IMR-90 (cell line): ENCODE measurements at regions not wholly inside any gene's neighbourhood (a gene's known extent, or its start where the extent isn't known, plus 50 kb on each side); places are given as distances from the start of the nearest gene placed in this dataset.

Experiments
- ATAC-seq: fragments of 200-7000 bp; cut with Tn5 transposase; 2 replicates; pipeline ENCODE4 v1.9.1; 2020; ENCODE audit warnings: low read depth, mild to moderate bottlenecking, moderate library complexity
- BruUV-seq: library from RNA; stranded (reverse); fragments of 400-500 nt; replicated peaks from 2 replicates; lab custom pipeline; 2021; lab: Mats Ljungman, UMichigan
- CTCF ChIA-PET: fragments of 300-600 bp; formaldehyde crosslinking; extraction: SDS; loops from one replicate; lab custom pipeline; 2021; ENCODE audit warnings: antibody characterized with exemption; lab: Yijun Ruan, JAX
- POLR2A ChIA-PET: fragments of 300-600 bp; sonication (Branson Sonifier 250); formaldehyde crosslinking; loops from one replicate; lab custom pipeline; 2022; ENCODE audit warnings: antibody characterized with exemption; ENCODE audit not compliant: unreplicated experiment; lab: Charles Lee
- DNase-seq: peaks from one replicate; pipeline ENCODE4 v3.0.0; 2013
- H2AFZ ChIP-seq: replicated peaks from 2 replicates; pipeline ENCODE3; 2013; ENCODE audit warnings: low read length, mild to moderate bottlenecking; ENCODE audit not compliant: poor library complexity
- H2AK5ac ChIP-seq: 2 replicates; pipeline ENCODE4 v1.6.1; 2013; ENCODE audit warnings: low read depth, low read length, inconsistent platforms
- H2AK9ac ChIP-seq: replicated peaks from 2 replicates; pipeline ENCODE3; 2013; ENCODE audit warnings: mild to moderate bottlenecking, low read depth, low read length, moderate library complexity; ENCODE audit not compliant: poor library complexity
- H2BK120ac ChIP-seq: 2 replicates; pipeline ENCODE4 v1.6.1; 2013; ENCODE audit warnings: low read depth, low read length, inconsistent platforms
- H2BK15ac ChIP-seq: 3 replicates; pipeline ENCODE4 v1.6.1; 2013; ENCODE audit warnings: low read depth, low read length, inconsistent platforms
- H2BK20ac ChIP-seq: 2 replicates; pipeline ENCODE4 v1.6.1; 2013; ENCODE audit warnings: low read depth, mild to moderate bottlenecking, inconsistent platforms, low read length, moderate library complexity
- H2BK5ac ChIP-seq: 2 replicates; pipeline ENCODE4 v1.6.1; 2013; ENCODE audit warnings: mild to moderate bottlenecking, low read depth, low read length, inconsistent platforms; ENCODE audit not compliant: poor library complexity, severe bottlenecking
- H3K14ac ChIP-seq: replicated peaks from 2 replicates; pipeline ENCODE4 v1.6.1; 2013; ENCODE audit warnings: low read depth, low read length, inconsistent platforms
- H3K18ac ChIP-seq: 2 replicates; pipeline ENCODE4 v1.6.1; 2013; ENCODE audit warnings: low read depth, low read length, control low read depth
- H3K23ac ChIP-seq: 2 replicates; pipeline ENCODE4 v1.6.1; 2013; ENCODE audit warnings: low read depth, low read length, inconsistent platforms
- H3K27ac ChIP-seq: 2 replicates; pipeline ENCODE4 v1.5.1; 2013; ENCODE audit warnings: mild to moderate bottlenecking, control low read depth, low read length; ENCODE audit not compliant: insufficient read depth
- H3K27me3 ChIP-seq: 2 replicates; pipeline ENCODE4 v1.6.1; 2013; ENCODE audit warnings: low read length; ENCODE audit not compliant: control insufficient read depth, insufficient read depth
- H3K36me3 ChIP-seq: 2 replicates; pipeline ENCODE4 v1.6.1; 2013; ENCODE audit warnings: low read length, mixed read lengths; ENCODE audit not compliant: control insufficient read depth, insufficient read depth
- H3K4ac ChIP-seq: 2 replicates; pipeline ENCODE4 v1.6.1; 2013; ENCODE audit warnings: low read depth, low read length, inconsistent platforms
- H3K4me1 ChIP-seq: 2 replicates; pipeline ENCODE4 v1.6.1; 2013; ENCODE audit warnings: low read length, mixed read lengths; ENCODE audit not compliant: control insufficient read depth, insufficient read depth
- H3K4me2 ChIP-seq: 2 replicates; pipeline ENCODE4 v1.6.1; 2013; ENCODE audit warnings: low read depth, mild to moderate bottlenecking, control low read depth, low read length, moderate library complexity
- H3K4me3 ChIP-seq: 2 replicates; pipeline ENCODE4 v1.5.1; 2013; ENCODE audit warnings: low read depth, mild to moderate bottlenecking, control low read depth, low read length, moderate library complexity; ENCODE audit not compliant: insufficient read depth
- H3K56ac ChIP-seq: 2 replicates; pipeline ENCODE4 v1.6.1; 2013; ENCODE audit warnings: low read length, inconsistent platforms; ENCODE audit not compliant: insufficient read depth; ENCODE audit errors: extremely low read depth
- H3K79me1 ChIP-seq, 2 experiments: 2 replicates each; pipeline ENCODE4 v1.6.1; 2013; ENCODE audit warnings: low read length in 2 of 2, inconsistent platforms in 1 of 2, low read depth in 1 of 2
- H3K9ac ChIP-seq: 2 replicates; pipeline ENCODE4 v1.6.1; 2013; ENCODE audit warnings: low read depth, low read length, control low read depth
- H3K9me1 ChIP-seq: 2 replicates; pipeline ENCODE4 v1.6.1; 2013; ENCODE audit warnings: low read length, inconsistent platforms; ENCODE audit not compliant: insufficient read depth
- H3K9me3 ChIP-seq: 2 replicates; pipeline ENCODE4 v1.6.1; 2013; ENCODE audit warnings: low read length; ENCODE audit not compliant: control insufficient read depth, insufficient read depth
- H4K20me1 ChIP-seq: 2 replicates; pipeline ENCODE4 v1.6.1; 2013; ENCODE audit warnings: low read length, inconsistent platforms; ENCODE audit not compliant: insufficient read depth
- H4K5ac ChIP-seq: 2 replicates; pipeline ENCODE4 v1.6.1; 2013; ENCODE audit warnings: mild to moderate bottlenecking, low read depth, low read length, control low read depth
- H4K8ac ChIP-seq, 2 experiments: 2 replicates each; pipeline ENCODE4 v1.6.1; 2013; ENCODE audit warnings: low read depth in 2 of 2, low read length in 2 of 2, control low read depth in 1 of 2, inconsistent platforms in 1 of 2
- H4K91ac ChIP-seq: 2 replicates; pipeline ENCODE4 v1.6.1; 2013; ENCODE audit warnings: low read depth, low read length, inconsistent platforms; ENCODE audit not compliant: insufficient read depth
- CEBPB ChIP-seq: IDR thresholded peaks from 2 replicates; pipeline ENCODE4 v1.6.1; 2012; ENCODE audit warnings: low read depth, low read length, improper control_type of control experiment
- CHD1 ChIP-seq: IDR thresholded peaks from 2 replicates; pipeline ENCODE4 v1.6.1; 2012; ENCODE audit warnings: low read depth, low read length, improper control_type of control experiment
- CTCF ChIP-seq: conservative IDR thresholded peaks from 2 replicates; pipeline ENCODE4 v1.5.1; 2012; ENCODE audit warnings: mild to moderate bottlenecking, low read depth, low read length, improper control_type of control experiment
- ELK1 ChIP-seq: fragments of 150-350 bp; IDR thresholded peaks from 2 replicates; pipeline ENCODE4 v1.6.1; 2016; ENCODE audit warnings: low read depth, mild to moderate bottlenecking, low read length, moderate library complexity, borderline replicate concordance
- FOS ChIP-seq: fragments of 150-350 bp; IDR thresholded peaks from 2 replicates; pipeline ENCODE4 v1.6.1; 2016; ENCODE audit warnings: low read depth, low read length
- MAFK ChIP-seq: IDR thresholded peaks from 2 replicates; pipeline ENCODE4 v1.6.1; 2012; ENCODE audit warnings: low read depth, low read length, improper control_type of control experiment
- MAZ ChIP-seq: IDR thresholded peaks from 2 replicates; pipeline ENCODE4 v1.6.1; 2012; ENCODE audit warnings: low read depth, mild to moderate bottlenecking, low read length, improper control_type of control experiment, moderate library complexity, borderline replicate concordance
- MXI1 ChIP-seq: IDR thresholded peaks from 2 replicates; pipeline ENCODE4 v1.6.1; 2012; ENCODE audit warnings: low read depth, mild to moderate bottlenecking, low read length, moderate library complexity, borderline replicate concordance
- POLR2A ChIP-seq: IDR thresholded peaks from 2 replicates; pipeline ENCODE4 v1.6.1; 2012; ENCODE audit warnings: mild to moderate bottlenecking, low read depth, low read length
- RCOR1 ChIP-seq: IDR thresholded peaks from 2 replicates; pipeline ENCODE4 v1.6.1; 2012; ENCODE audit warnings: mild to moderate bottlenecking, low read length, improper control_type of control experiment; ENCODE audit not compliant: insufficient replicate concordance
- SMC3 ChIP-seq: fragments of 150-350 bp; IDR thresholded peaks from 2 replicates; pipeline ENCODE4 v1.6.1; 2016; ENCODE audit warnings: low read depth, mild to moderate bottlenecking, antibody characterized with exemption, low read length, moderate library complexity
- WGBS, 2 experiments: methylation state at CpG; one replicate each; pipeline versions ENCODE4 v1.1.5 to v1.1.7; 2013; ENCODE audit warnings: missing lambda C conversion rate in 2 of 2; ENCODE audit not compliant: insufficient read length in 1 of 2; ENCODE audit errors: extremely low coverage in 2 of 2; 5-methylcytosine and 5-hydroxymethylcytosine counted together
- dilution Hi-C: fragments of 300-500 bp; cut with HindIII; formaldehyde crosslinking; loops from one replicate; pipeline ENCODE4 v1.14.3; 2018; ENCODE audit warnings: low sequenced_read_pairs; ENCODE audit not compliant: unreplicated experiment
- in situ Hi-C: fragments of 300-500 bp; cut with MboI; formaldehyde crosslinking; loops from 3 replicates; pipeline ENCODE4 v1.14.3; 2019; ENCODE audit warnings: low sequenced_read_pairs, inconsistent platforms, mixed read lengths
- intact Hi-C: fragments of 100-400 bp; cut with micrococcal nuclease; formaldehyde crosslinking; loops from 2 replicates; pipeline ENCODE4 v1.10.0; 2022
- TF ChIP-seq, protein P1 (sequence below): fragments of 150-350 bp; IDR thresholded peaks from 2 replicates; pipeline ENCODE4 v1.6.1; 2017; ENCODE audit warnings: mild to moderate bottlenecking, antibody characterized with exemption, low read length, low read depth

GRCh38 chr2:129911363-129912065, 68.0 kb upstream of the RAB6C start:
- no peak overlapping the region for H3K23ac ChIP-seq
- no peaks in the 10 kb centered on the region for H3K4me1 ChIP-seq
- no peak overlapping the region for H2AK5ac ChIP-seq
- no TSS peak for BruUV-seq
- in situ Hi-C loops = no loop called here
- H3K79me1 ChIP-seq = no peaks in the 10 kb centered on the region
- intact Hi-C loops = no loop called here
- H3K4me3 ChIP-seq = no peak overlapping the region
- no peak overlapping the region for H2BK120ac ChIP-seq
- H3K27me3 ChIP-seq = no peaks in the 10 kb centered on the region
- dilution Hi-C loops = no loop called here
- no peak overlapping the region for H3K4ac ChIP-seq
- H2BK15ac ChIP-seq = no peak overlapping the region
- ATAC-seq (no peak), DNase-seq (no peak)
- WGBS, 2 experiments = 86% methylated on average over 2 of the region's 17 CpGs; no CpG with 5 or more reads in 1 of the 2 experiments
- H3K4me2 ChIP-seq = no peak overlapping the region
- no peaks in the 10 kb centered on the region for H4K20me1 ChIP-seq
- H2BK5ac ChIP-seq = no peak overlapping the region
- H3K27ac ChIP-seq = no peak overlapping the region
- no peak overlapping the region for H3K18ac ChIP-seq
- no peak overlapping the region for H3K56ac ChIP-seq
- H4K5ac ChIP-seq = no peak overlapping the region
- TF ChIP-seq MAZ (no peak), MXI1 (no peak), CHD1 (no peak), CTCF (no peak), POLR2A (no peak), FOS (no peak), MAFK (no peak), ELK1 (no peak), RCOR1 (no peak), CEBPB (no peak), SMC3 (no peak)
- TF ChIP-seq, protein P1, sequence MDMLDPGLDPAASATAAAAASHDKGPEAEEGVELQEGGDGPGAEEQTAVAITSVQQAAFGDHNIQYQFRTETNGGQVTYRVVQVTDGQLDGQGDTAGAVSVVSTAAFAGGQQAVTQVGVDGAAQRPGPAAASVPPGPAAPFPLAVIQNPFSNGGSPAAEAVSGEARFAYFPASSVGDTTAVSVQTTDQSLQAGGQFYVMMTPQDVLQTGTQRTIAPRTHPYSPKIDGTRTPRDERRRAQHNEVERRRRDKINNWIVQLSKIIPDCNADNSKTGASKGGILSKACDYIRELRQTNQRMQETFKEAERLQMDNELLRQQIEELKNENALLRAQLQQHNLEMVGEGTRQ = no peak
- H4K8ac ChIP-seq = no peak overlapping the region
- no peak overlapping the region for H2BK20ac ChIP-seq
- H4K91ac ChIP-seq = no peak overlapping the region
- CTCF ChIA-PET = no interaction called here
- no peak overlapping the region for H3K14ac ChIP-seq
- no peak overlapping the region for H3K9ac ChIP-seq
- POLR2A ChIA-PET = no interaction called here
- H3K9me3 ChIP-seq = no peaks in the 10 kb centered on the region
- no peaks in the 10 kb centered on the region for H3K36me3 ChIP-seq
- H2AK9ac ChIP-seq = no peak overlapping the region
- H2AFZ ChIP-seq = no peak overlapping the region
- H3K9me1 ChIP-seq = no peaks in the 10 kb centered on the region
